GM19239 (cell line): ENCODE measurements at regions not wholly inside any gene's neighbourhood (a gene's known extent, or its start where the extent isn't known, plus 50 kb on each side); places are given as distances from the start of the nearest gene placed in this dataset.
"Not testable (repeated sequence)": the region's sequence is repeated elsewhere in the genome, so short reads cannot be mapped to it uniquely, and the experiment has no call there.

Experiments
- DNase-seq: peaks from one replicate; pipeline ENCODE4 v3.0.0; 2011; ENCODE audit warnings: low spot score; ENCODE audit not compliant: insufficient read length
- FAIRE-seq: peaks from 2 replicates; lab custom pipeline; 2011; peaks lifted over from hg19 to GRCh38; lab: Jason Lieb, UNC

DNA sequence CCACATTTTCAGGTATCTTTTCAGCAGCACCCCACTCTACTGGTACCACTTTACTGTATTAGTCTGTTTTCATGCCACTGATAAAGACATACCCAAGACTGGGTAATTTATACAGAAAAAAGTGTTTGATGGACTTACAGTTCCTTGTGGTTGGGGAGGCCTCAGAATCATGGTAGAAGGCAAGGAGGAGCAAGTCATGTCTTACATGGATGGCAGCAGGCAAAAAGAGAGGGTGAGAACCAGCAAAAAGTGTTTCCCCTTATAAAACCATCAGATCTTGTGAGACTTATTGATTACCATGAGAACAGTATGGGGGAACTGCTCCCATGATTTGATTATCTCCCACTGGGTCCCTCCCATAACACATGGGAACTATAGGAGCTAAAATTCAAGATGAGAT, 685.9 kb downstream of the NYAP2 start:
- not testable (repeated sequence) for FAIRE-seq, DNase-seq

DNA sequence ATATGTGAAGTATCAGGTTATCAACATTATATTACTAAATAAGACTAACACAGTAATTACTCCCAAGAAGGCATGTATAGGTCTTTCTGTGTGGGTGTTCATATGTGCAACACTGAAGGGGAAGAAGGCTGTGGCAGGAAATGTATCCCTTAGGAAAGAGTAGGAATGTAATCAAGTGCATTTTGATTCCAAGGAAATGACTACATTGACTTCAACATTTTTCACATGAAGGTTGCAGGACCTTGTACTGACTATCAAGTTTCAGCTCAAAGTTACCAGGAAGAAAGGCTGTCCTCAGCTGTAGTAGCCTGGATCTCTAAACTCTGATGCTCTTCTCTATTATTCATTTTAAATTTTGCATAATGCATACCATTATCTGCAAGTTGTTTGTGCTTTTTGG, 680.8 kb downstream of the NYAP2 start:
- DNase-seq (no peak), FAIRE-seq (no peak)

DNA sequence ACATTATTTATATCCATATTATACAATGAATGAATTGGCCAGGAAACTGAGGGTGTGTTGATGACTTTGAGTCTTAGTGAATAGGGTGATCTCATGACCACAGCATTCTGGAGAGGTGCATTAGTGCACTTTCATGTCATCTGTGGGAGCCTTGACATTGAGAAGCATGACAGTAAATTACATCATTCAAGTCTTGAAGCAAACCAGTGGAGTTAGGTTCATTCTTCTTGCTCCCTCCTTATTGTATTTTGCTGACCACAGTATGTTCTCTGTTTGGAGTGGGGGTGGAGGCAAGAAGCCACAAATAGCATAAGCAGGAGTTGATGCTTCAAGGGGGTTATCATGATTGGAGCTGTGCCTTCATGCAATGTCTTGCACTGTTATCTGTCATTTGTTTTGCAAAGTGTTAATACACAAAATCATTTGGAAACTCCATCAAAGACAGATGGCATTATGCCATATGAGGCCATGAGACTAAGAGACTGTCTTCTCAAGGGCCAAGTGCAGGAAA, 680.2 kb downstream of the NYAP2 start:
- FAIRE-seq: no peak
- no peak for DNase-seq

DNA sequence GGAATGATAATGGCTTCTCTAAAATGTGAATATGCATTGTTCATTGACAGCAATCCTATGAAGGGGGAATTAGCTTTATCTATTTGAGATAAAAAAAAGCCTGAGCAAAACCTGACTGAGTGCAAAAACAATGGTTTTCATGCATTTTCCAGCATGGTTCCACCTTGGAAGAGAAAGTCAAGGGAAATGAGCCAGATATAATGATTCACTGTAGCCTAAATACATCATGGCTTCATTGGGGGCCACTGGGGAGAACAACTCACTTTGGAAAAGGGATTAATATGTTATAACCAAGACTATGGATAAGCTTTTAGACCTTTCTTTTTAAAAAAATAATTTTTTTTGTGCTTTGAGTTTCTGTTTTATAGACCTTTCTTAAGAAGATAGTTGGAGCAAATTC, 679.7 kb downstream of the NYAP2 start:
- no peak for DNase-seq
- FAIRE-seq: no peak

DNA sequence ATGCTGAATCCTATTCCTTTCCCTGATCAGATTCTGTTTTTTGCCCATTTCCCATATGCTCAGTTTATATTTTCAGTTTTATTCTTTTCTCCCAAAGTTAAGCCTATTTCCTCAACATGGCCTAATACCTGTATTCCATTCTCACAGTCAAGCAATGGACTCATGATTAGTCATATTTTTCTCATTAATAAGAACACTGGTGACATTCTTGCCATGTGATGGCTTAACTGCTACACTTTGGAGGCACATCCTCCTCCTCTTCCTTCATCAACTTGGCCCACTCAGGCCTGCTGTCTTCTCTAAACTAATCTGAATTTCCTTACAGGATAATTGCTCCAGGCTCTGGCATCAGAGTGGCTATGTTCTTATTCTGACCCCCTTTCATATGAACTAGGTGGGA, 679.2 kb downstream of the NYAP2 start:
- FAIRE-seq: no peak
- no peak for DNase-seq

DNA sequence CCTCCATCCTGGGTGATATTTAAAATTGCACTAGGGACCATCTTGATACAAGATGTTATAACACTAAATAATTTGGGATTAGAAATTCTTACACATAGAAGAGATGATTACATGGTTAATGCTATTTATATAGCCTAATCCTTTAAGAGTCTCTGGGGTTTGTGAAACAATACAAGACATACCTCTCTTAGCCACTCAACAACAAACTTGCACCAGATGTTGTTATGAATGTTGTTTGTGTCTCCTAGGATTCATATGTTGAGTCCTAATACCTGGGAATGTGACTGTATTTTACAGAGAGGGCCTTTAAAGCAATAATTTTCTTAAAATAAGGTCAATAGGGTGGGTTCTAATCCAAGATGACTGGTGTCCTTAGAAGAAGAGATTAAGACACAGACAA, 678.3 kb downstream of the NYAP2 start:
- FAIRE-seq (no peak), DNase-seq (no peak)

DNA sequence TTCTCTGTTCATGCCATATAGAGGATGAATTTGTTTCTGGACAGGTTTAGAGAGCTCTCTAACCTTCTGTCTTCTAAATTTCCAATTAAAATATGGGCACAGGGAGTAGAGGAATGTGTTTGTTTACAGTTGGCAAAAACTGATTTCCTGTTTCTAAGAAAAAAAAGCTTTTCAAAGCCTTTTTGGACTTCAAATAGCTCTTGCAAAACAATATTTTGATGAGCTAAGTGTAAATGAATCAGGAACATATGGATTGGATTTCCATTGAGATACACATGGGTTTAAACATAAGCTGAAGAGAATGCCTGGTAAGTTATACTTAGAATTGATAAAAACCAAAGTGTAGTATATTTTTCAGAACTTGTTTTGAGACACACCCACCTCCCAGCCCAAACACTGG, 677.5 kb downstream of the NYAP2 start:
- DNase-seq (no peak), FAIRE-seq (no peak)

DNA sequence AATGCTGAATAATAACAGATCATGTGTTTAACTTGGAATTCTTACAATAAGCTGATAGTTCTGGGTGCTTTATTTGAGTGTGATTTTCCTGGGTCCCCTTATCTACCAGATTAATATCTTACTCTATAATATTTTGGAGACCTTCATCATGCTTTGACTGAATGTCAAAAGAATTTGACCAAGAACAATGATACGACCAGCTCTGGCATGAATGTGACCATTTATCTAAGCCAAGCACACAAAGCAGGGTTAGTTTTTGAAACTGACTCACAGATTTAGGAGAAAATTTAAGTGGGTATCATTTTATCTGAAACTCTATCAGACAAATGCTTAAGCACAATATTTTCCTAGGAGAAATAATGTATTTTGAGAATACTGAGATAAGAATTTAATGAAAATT, 677.0 kb downstream of the NYAP2 start:
- DNase-seq (no peak), FAIRE-seq (no peak)

DNA sequence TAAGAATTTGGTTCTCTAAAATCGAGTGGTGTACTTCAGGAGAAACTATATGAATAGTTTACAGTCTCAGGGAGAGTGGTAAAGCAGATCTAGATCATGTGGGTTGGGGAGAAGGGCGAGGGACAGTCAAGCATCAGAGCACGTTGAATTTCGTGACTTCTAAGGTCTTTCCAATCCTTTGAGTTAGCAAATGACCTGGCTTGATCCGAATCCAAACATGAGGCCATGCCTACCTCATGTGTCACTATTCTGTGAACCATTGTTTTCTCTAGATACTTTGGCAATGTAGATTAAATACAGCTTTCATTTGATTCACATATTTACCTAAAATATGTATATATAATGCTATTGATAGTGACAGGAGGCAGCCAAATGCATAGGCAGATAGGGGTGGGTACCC, 674.9 kb downstream of the NYAP2 start:
- no peak for DNase-seq
- FAIRE-seq: no peak

DNA sequence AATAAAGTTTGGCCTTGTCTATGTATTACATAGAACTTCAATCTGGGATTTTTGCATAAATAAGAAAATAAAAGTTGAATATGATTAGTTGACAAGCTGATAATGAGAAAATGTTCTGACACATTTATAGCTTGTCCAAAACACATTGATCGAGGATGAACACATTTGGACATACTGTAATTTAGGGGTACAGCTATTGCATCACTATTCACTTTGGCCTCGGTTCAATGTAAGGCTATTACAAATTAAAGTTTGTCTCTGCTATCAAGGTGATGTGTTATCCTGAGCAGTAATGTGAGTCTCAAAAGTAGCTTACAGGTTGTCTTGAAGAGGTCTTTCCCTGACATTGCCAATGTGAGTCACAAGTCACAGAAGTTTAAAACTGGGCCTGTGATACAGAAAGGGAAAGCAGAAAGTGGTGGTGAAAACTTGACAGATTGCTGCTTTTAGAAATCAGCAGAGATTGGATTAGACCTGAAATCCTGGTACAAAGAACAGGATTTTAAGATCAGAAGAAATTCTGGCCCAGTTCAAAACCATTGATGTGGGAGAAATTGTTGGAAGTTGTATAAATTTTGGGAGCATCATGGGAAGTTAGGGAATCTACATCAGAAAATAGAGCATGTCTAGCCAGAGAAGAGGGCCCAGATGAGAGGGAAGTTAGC, 674.1 kb downstream of the NYAP2 start:
- FAIRE-seq: no peak
- DNase-seq: no peak

DNA sequence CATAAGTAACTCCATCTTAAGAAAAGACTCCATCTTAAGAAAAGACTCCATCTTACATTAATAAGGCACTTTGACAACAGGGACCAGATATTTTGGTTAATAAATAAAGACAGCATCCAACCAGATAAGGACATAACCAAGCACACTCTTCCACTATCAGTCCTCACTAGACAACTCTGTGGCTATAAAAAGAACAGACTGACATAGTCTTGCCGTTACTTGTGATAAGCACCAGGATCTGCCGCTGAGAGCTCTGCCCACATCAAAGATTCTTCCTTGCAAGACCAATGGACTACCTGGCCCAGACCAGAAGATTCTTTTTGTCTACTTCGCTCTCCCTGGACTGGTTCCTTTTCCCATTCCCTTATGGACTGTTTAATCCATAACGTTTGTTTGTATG, 667.4 kb downstream of the NYAP2 start:
- FAIRE-seq (no peak), DNase-seq (no peak)

DNA sequence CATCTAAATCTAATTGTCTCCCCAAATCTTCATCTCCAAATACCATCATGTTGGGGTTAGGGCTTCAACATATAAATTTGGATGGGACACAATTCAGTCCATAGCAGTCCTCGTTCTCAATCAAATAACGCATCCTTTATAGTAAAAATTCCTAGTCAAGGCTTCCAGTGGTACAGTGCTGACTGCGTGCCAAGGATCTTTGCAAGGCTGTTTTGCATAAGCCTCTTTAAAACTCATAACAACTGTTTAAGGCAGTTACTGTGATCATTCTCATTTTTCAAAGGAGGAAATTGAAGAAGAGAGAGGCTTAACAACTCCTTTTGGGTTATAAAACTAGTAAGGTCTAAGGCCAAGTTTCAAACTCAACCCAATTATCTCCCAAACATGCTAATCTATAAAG, 666.9 kb downstream of the NYAP2 start:
- no peak for FAIRE-seq

DNA sequence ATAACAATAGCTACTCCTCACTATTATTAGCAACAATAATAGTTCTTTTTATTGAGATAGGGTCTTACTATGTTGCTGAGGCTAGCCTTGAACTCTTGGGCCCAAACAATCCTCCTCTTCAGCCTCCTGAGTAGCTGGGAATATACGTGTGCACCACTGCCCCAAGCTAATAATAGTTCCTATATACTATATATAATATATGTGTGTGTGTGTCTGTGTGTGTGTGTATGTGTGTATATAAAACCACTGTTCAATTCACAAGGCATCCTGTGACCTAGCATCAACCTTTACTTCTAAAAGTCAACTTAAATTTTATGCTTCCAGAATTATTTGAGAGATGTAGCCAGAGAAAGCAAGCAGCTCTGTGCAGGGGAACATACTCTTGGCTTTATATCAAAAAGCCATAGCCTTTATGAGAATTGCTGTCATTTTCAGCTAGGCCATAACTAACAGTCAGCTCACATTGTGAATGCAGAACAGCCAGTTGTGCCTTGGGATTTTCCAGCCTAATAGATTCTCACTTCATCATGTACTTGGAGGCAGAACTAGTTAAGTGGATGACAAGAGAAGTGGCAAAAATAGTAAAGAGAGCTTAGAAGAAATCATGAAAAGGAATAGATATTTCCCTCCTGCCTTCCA, 665.5 kb downstream of the NYAP2 start:
- DNase-seq (no peak), FAIRE-seq (no peak)

More for the DNA sequence above, 666.9 kb downstream of the NYAP2 start:
- no peak for DNase-seq

DNA sequence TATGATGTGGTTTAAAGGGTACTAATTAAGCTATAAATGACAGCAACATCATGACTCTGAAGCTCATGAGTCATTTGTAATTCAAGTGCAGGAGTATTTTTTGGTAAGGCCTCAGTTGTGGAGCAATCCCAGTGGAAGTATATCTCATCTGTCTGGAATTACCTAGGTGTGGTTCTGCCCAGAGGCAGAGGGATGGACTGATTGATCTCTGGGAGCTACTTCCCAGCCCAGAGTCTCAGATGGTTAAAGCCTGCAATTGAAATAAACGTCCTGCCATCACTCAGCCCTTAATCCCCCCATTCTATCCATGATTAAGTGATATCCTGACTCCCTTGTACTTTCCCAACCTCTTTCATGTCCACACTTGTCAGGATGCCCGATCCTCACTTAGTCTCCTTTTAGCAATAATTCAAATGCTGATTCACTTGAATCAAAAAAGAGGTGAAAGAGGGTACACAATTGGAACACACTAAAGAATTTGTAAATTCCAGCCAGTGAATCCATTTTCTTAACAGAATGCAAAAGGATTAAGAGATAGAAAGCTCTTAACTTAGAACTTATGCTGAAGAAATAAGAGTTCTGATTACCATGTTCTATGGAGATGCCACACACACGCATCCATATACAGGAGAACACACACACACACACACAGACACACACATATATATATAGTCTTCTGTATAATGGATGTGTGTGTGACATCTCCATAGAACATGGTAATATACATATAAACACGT, 664.4 kb downstream of the NYAP2 start:
- DNase-seq (no peak), FAIRE-seq (no peak)

DNA sequence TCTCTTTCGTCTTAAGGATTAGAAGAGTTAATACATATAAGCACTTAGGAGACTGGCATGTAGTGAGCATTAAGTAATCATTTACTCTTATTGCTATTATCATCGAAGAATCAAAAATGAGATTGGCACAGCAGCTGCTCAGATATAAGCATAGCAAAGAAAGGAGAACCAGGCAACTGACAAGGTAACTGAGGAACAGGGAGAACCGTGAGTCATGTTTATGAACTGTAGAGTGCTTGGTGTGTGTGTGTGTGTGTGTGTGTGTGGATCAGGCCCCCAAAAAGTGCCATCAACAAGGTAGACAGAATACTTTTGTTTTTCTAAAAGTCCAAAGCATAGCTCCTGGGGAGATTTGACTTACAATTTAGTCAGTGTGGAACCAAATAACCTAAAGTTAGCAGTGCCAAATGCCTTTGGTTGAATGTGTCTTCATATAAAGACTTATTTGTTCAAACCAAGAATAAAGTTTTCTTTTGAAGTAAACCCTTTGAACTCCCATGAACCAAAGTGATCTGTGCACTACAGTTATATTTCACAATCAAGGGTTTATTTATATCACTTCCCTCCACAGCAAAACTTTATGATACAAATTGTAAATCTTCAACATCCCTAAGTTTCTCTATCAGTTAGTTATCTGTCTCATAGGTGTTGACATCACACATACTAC, 660.6 kb downstream of the NYAP2 start:
- DNase-seq (no peak), FAIRE-seq (no peak)

DNA sequence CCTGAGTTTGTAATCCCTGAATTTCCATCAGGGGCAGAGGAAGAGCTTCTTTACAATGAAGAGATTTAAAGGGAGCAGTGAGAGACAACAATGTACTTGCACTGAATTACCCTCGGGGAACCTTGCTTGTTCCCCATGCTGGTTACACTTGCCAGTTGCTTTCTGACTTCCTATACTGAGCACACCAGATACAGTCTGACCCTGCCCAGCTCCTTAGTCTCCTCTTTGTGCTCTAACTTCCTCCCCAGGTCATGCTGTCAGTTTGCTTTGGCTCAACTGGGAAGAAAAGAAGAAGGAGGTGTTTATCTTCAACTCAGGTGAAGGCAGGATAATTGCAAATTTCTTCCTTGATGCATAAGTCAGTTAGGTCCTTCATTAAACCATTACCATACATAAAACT, 658.4 kb downstream of the NYAP2 start:
- FAIRE-seq (no peak), DNase-seq (no peak)

DNA sequence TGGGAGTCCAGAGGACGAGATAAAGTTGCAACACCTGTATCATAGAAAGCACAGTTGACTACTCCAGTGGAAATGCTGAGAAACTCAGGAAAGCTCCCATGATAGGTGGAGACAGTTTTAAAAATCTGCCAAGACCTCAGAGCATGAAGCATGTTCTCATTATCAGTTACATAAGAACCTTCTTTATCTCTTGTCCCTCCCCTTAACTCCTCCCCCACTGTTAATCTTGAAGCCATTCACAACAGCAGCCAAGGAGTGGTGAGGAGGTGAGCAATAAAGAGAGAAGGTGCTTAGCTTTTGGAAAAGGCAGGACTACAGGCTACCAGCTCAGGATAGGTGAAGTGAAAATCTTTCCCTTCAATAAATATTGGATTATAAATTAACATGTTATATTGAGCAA, 657.9 kb downstream of the NYAP2 start:
- FAIRE-seq (no peak), DNase-seq (no peak)

DNA sequence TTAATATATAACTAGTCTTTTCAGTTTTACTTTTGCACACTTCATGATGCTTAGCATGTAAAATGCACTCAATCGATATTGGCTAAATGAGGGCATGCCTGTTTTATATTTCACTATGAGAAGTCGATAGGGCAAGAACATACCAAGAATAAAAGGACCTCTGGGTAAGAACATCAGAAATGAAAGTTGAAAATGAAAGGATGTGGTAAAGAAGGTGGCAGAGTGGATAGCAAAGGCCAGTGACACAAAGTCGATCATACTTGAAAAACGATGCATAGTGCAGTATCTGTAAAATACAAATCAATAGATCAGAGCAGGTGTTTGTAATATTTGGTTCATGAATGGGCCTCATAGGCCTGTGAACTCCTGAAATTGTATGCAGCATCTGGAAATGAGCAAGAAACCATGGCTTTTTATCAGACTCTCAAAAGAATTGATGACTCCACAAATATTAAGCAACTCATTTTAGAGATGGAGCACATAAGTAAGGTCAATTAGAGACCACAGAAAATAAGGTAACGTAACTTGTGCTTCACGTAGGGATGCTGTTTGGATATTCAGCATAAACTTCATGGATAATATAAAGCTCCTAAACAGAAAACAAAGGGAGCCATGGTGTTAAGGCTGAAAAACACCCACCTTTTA, 653.4 kb downstream of the NYAP2 start:
- FAIRE-seq (no peak), DNase-seq (no peak)

DNA sequence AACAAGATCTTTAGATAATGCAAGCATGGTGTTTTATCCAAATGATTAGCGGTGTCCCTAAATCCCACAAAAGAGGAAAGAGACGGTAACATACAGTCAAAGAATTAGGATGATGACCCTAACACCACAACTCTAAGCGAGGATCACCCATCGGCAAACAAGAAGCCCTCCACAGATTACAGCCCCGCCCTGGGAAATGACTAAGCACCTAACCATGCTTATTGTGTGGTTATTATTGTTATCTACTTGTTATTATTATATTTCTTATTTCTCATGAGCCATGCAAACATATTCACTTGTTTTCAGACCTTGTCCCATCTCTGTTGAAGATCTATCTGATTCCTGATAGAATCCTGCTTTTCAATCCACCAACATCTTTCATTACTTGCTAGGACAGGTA, 651.3 kb downstream of the NYAP2 start:
- DNase-seq: no peak
- FAIRE-seq: no peak

DNA sequence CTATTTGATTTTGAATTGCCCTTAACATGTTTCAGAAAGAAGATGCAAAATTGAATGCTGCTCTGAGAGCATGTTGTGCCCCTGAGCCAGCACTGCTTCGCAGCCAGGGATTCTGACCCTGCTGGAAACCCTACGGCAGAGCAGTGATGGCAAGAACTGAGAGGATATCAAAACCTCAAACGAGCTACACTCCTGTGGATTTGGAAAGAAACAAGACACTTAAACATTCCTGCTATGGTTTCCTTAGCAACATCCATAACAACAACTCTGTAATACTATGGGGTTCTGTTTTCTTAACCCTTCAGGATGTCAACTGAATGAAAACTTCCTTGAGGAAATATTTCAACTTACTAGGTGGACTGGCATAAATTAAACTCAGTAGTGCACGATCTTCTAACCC, 649.1 kb downstream of the NYAP2 start:
- DNase-seq (no peak), FAIRE-seq (no peak)
